Trophoblast cell (in vitro differentiated cells and primary cell): ENCODE measurements at regions not wholly inside any gene's neighbourhood (a gene's known extent, or its start where the extent isn't known, plus 50 kb on each side); places are given as distances from the start of the nearest gene placed in this dataset.

Experiments used
- DNase-seq, 2 donors: peaks; one replicate each; pipeline ENCODE4 v3.0.0-alpha.2; 2016
- H2AFZ ChIP-seq: 2 replicates; pipeline ENCODE4 v1.6.1; 2013; ENCODE audit warnings: low read length, moderate library complexity, mild to moderate bottlenecking; ENCODE audit not compliant: insufficient read depth, poor library complexity
- H2AK5ac ChIP-seq: 2 replicates; pipeline ENCODE4 v1.6.1; 2013; ENCODE audit warnings: mild to moderate bottlenecking, low read length
- H2BK120ac ChIP-seq: 2 replicates; pipeline ENCODE4 v1.6.1; 2013; ENCODE audit warnings: low read length, mild to moderate bottlenecking, moderate library complexity; ENCODE audit not compliant: insufficient read depth, poor library complexity
- H2BK12ac ChIP-seq: 2 replicates; pipeline ENCODE4 v1.6.1; 2013; ENCODE audit warnings: mild to moderate bottlenecking, low read length, moderate library complexity
- H2BK5ac ChIP-seq: 2 replicates; pipeline ENCODE4 v1.6.1; 2013; ENCODE audit warnings: low read length, low read depth, moderate library complexity, mild to moderate bottlenecking; ENCODE audit not compliant: poor library complexity
- H3K14ac ChIP-seq: 2 replicates; pipeline ENCODE4 v1.6.1; 2013; ENCODE audit warnings: mild to moderate bottlenecking, low read length
- H3K18ac ChIP-seq: 2 replicates; pipeline ENCODE4 v1.6.1; 2013; ENCODE audit warnings: mild to moderate bottlenecking, low read length
- H3K23ac ChIP-seq: 2 replicates; pipeline ENCODE4 v1.6.1; 2013; ENCODE audit warnings: low read length
- H3K27ac ChIP-seq: 2 replicates; pipeline ENCODE4 v1.5.1; 2013; ENCODE audit warnings: low read depth, mild to moderate bottlenecking, inconsistent platforms, low read length, moderate library complexity
- H3K27me3 ChIP-seq: 2 replicates; pipeline ENCODE4 v1.6.1; 2013; ENCODE audit warnings: inconsistent platforms, mild to moderate bottlenecking, low read length, moderate library complexity; ENCODE audit not compliant: insufficient read depth
- H3K36me3 ChIP-seq, 2 experiments: 1 replicate in 1 of 2; 2 replicates in 1 of 2; pipeline ENCODE4 v1.6.1; 2013; ENCODE audit warnings: low read length in 2 of 2, mild to moderate bottlenecking in 2 of 2, moderate library complexity in 1 of 2; ENCODE audit not compliant: insufficient read depth in 2 of 2, control insufficient read depth in 1 of 2
- H3K4ac ChIP-seq: 2 replicates; pipeline ENCODE4 v1.6.1; 2013; ENCODE audit warnings: low read depth, mild to moderate bottlenecking, low read length, moderate library complexity
- H3K4me1 ChIP-seq, 2 experiments: 1 replicate in 1 of 2; 2 replicates in 1 of 2; pipeline ENCODE4 v1.6.1; 2013; ENCODE audit warnings: low read length in 2 of 2, mild to moderate bottlenecking in 2 of 2, moderate library complexity in 1 of 2; ENCODE audit not compliant: insufficient read depth in 2 of 2, control insufficient read depth in 1 of 2
- H3K4me2 ChIP-seq: 2 replicates; pipeline ENCODE4 v1.6.1; 2013; ENCODE audit warnings: inconsistent platforms, mild to moderate bottlenecking, low read length, moderate library complexity
- H3K4me3 ChIP-seq: 2 replicates; pipeline ENCODE4 v1.5.1; 2013; ENCODE audit warnings: mild to moderate bottlenecking, low read depth, low read length, inconsistent platforms
- H3K79me1 ChIP-seq: one replicate; pipeline ENCODE4 v1.6.1; 2013; ENCODE audit warnings: low read length
- H3K79me2 ChIP-seq: 2 replicates; pipeline ENCODE4 v1.6.1; 2013; ENCODE audit warnings: low read length, mild to moderate bottlenecking; ENCODE audit not compliant: control insufficient read depth, insufficient read depth, poor library complexity
- H3K9ac ChIP-seq: 2 replicates; pipeline ENCODE4 v1.6.1; 2013; ENCODE audit warnings: mild to moderate bottlenecking, low read length
- H3K9me3 ChIP-seq: 2 replicates; pipeline ENCODE4 v1.6.1; 2013; ENCODE audit warnings: low read depth, mild to moderate bottlenecking, control low read depth, inconsistent platforms, low read length; ENCODE audit not compliant: insufficient read depth
- H4K12ac ChIP-seq: 2 replicates; pipeline ENCODE4 v1.6.1; 2013; ENCODE audit warnings: low read depth, mild to moderate bottlenecking, low read length, moderate library complexity
- H4K8ac ChIP-seq: 2 replicates; pipeline ENCODE4 v1.6.1; 2013; ENCODE audit warnings: low read depth, mild to moderate bottlenecking, low read length, moderate library complexity
- H4K91ac ChIP-seq: one replicate; pipeline ENCODE4 v1.6.1; 2013; ENCODE audit warnings: low read depth, mild to moderate bottlenecking, low read length, moderate library complexity
- WGBS: extraction: QIAGEN DNeasy Blood & Tissue Kit; methylation state at CpG from one replicate; pipeline ENCODE4 v1.1.7; 2013; ENCODE audit warnings: missing lambda C conversion rate; ENCODE audit not compliant: insufficient read length, insufficient coverage; ENCODE audit errors: extremely low coverage; 5-methylcytosine and 5-hydroxymethylcytosine counted together

GRCh38 chr2:4684921-4685320 lies 981.5 kb downstream of the DCDC2C start:
- no peak overlapping the region for H2BK120ac ChIP-seq
- H3K4me2 ChIP-seq = no peak overlapping the region
- no peak overlapping the region for H3K23ac ChIP-seq
- H3K4me1 ChIP-seq = no peaks in the 10 kb centered on the region
- no peak for DNase-seq
- H3K9ac ChIP-seq = no peak overlapping the region
- no peak overlapping the region for H2AK5ac ChIP-seq
- no CpG with 5 or more reads among the region's 5 CpGs for WGBS
- H4K12ac ChIP-seq = no peak overlapping the region
- no peak overlapping the region for H2AFZ ChIP-seq
- H3K36me3 ChIP-seq = no peaks in the 10 kb centered on the region
- H3K79me1 ChIP-seq = no peaks in the 10 kb centered on the region
- H3K79me2 ChIP-seq = no peaks in the 10 kb centered on the region
- no peaks in the 10 kb centered on the region for H3K27me3 ChIP-seq
- H2BK12ac ChIP-seq = no peak overlapping the region
- no peak overlapping the region for H3K14ac ChIP-seq
- no peak overlapping the region for H4K8ac ChIP-seq
- no peak overlapping the region for H3K18ac ChIP-seq
- no peak overlapping the region for H2BK5ac ChIP-seq
- peaks cover 1% of the 10 kb centered on the region for H3K9me3 ChIP-seq
- H3K27ac ChIP-seq = no peak overlapping the region
- H3K4ac ChIP-seq = no peak overlapping the region
- H3K4me3 ChIP-seq = no peak overlapping the region
- no peak overlapping the region for H4K91ac ChIP-seq

- Histone ChIP-seq H3K4me1 (no peaks in the 10 kb centered on the region), H3K18ac (no peak overlapping the region), H3K4ac (no peak overlapping the region), H2BK120ac (no peak overlapping the region), H2BK5ac (no peak overlapping the region), H3K36me3 (no peaks in the 10 kb centered on the region), H3K14ac (no peak overlapping the region), H3K9ac (no peak overlapping the region), H4K8ac (no peak overlapping the region), H3K27ac (no peak overlapping the region), H3K23ac (no peak overlapping the region), H4K12ac (no peak overlapping the region), H2BK12ac (no peak overlapping the region), H3K9me3 (no peaks in the 10 kb centered on the region), H3K27me3 (no peaks in the 10 kb centered on the region), H4K91ac (no peak overlapping the region), H2AK5ac (no peak overlapping the region), H3K79me1 (no peaks in the 10 kb centered on the region), H3K4me3 (no peak overlapping the region), H2AFZ (no peak overlapping the region), H3K4me2 (no peak overlapping the region), H3K79me2 (no peaks in the 10 kb centered on the region)
- DNase-seq = no peak
- WGBS = no CpG with 5 or more reads among the region's 2 CpGs
Observed at GRCh38 chr2:4690913-4691312, 987.5 kb downstream of the DCDC2C start.

GRCh38 chr2:4693266-4693665 lies 989.9 kb downstream of the DCDC2C start:
- no peak overlapping the region for H3K27ac ChIP-seq

GRCh38 chr2:4695281-4695861 lies 992.0 kb downstream of the DCDC2C start:
- Histone ChIP-seq H3K27ac (no peak overlapping the region), H4K8ac (no peak overlapping the region), H3K23ac (no peak overlapping the region), H3K9me3 (no peaks in the 10 kb centered on the region), H2BK12ac (no peak overlapping the region), H2AK5ac (no peak overlapping the region), H2AFZ (no peak overlapping the region), H3K4ac (no peak overlapping the region), H3K4me1 (no peaks in the 10 kb centered on the region), H2BK120ac (no peak overlapping the region), H4K91ac (no peak overlapping the region), H3K4me3 (no peak overlapping the region), H3K79me1 (no peaks in the 10 kb centered on the region), H3K9ac (no peak overlapping the region), H3K18ac (no peak overlapping the region), H3K36me3 (no peaks in the 10 kb centered on the region), H3K14ac (no peak overlapping the region), H4K12ac (no peak overlapping the region), H3K27me3 (no peaks in the 10 kb centered on the region), H3K4me2 (no peak overlapping the region), H3K79me2 (no peaks in the 10 kb centered on the region), H2BK5ac (no peak overlapping the region)
- DNase-seq = no peak
- WGBS = no CpG with 5 or more reads among the region's 2 CpGs

More at GRCh38 chr2:4693266-4693665, 989.9 kb downstream of the DCDC2C start:
- Histone ChIP-seq H2BK5ac (no peak overlapping the region), H2AK5ac (no peak overlapping the region), H3K9me3 (no peaks in the 10 kb centered on the region), H4K8ac (no peak overlapping the region), H3K4ac (no peak overlapping the region), H3K27me3 (no peaks in the 10 kb centered on the region), H3K79me2 (no peaks in the 10 kb centered on the region), H2BK12ac (no peak overlapping the region), H3K4me1 (no peaks in the 10 kb centered on the region), H3K14ac (no peak overlapping the region), H3K4me2 (no peak overlapping the region), H3K18ac (no peak overlapping the region), H2AFZ (no peak overlapping the region), H3K79me1 (no peaks in the 10 kb centered on the region), H2BK120ac (no peak overlapping the region), H3K4me3 (no peak overlapping the region), H3K23ac (no peak overlapping the region), H3K36me3 (no peaks in the 10 kb centered on the region), H4K12ac (no peak overlapping the region), H4K91ac (no peak overlapping the region), H3K9ac (no peak overlapping the region)
- no peak for DNase-seq
- no CpG with 5 or more reads among the region's 9 CpGs for WGBS
